Osteoblast (primary cell): ENCODE measurements at regions not wholly inside any gene's neighbourhood (a gene's known extent, or its start where the extent isn't known, plus 50 kb on each side); places are given as distances from the start of the nearest gene placed in this dataset.

ENCODE experiments used
- DNase-seq: peaks from one replicate; pipeline ENCODE4 v3.0.0; 2011; ENCODE audit warnings: low spot score, mixed read lengths; ENCODE audit not compliant: insufficient read length; ENCODE audit errors: missing footprints
- H2AFZ ChIP-seq: 2 replicates; pipeline ENCODE4 v1.6.0; 2011; ENCODE audit warnings: mild to moderate bottlenecking, low read length
- H3K27ac ChIP-seq: 2 replicates; pipeline ENCODE4 v1.5.1; 2011; ENCODE audit warnings: mild to moderate bottlenecking, low read depth, low read length, moderate library complexity
- H3K27me3 ChIP-seq: 2 replicates; pipeline ENCODE4 v1.6.0; 2012; ENCODE audit warnings: mild to moderate bottlenecking, control low read depth, inconsistent platforms, low read length, moderate library complexity; ENCODE audit not compliant: insufficient read depth
- H3K36me3 ChIP-seq: 2 replicates; pipeline ENCODE4 v1.5.1; 2011; ENCODE audit warnings: mild to moderate bottlenecking, low read length, control low read depth, moderate library complexity; ENCODE audit not compliant: insufficient read depth
- H3K4me1 ChIP-seq: 2 replicates; pipeline ENCODE4 v1.5.1; 2011; ENCODE audit warnings: mild to moderate bottlenecking, low read length, control low read depth, moderate library complexity; ENCODE audit not compliant: insufficient read depth
- H3K4me2 ChIP-seq: 2 replicates; pipeline ENCODE4 v1.6.0; 2011; ENCODE audit warnings: mild to moderate bottlenecking, low read length; ENCODE audit not compliant: insufficient read depth
- H3K4me3 ChIP-seq: fragments of 200-600 bp; sonication (generic); 3 replicates; pipeline ENCODE4 v1.5.1; 2012; ENCODE audit warnings: mild to moderate bottlenecking, low read length, inconsistent platforms; ENCODE audit not compliant: insufficient read depth
- H3K79me2 ChIP-seq: 2 replicates; pipeline ENCODE4 v1.6.0; 2012; ENCODE audit warnings: mild to moderate bottlenecking, low read length, control low read depth, inconsistent platforms; ENCODE audit not compliant: insufficient read depth
- H3K9me3 ChIP-seq: 2 replicates; pipeline ENCODE4 v1.5.1; 2011; ENCODE audit warnings: low read depth, low read length, control low read depth
- H4K20me1 ChIP-seq: 2 replicates; pipeline ENCODE4 v1.6.0; 2012; ENCODE audit warnings: mild to moderate bottlenecking, low read length, control low read depth; ENCODE audit not compliant: insufficient read depth
- CTCF ChIP-seq: IDR thresholded peaks from 2 replicates; pipeline ENCODE4 v1.5.1; 2011; ENCODE audit warnings: mild to moderate bottlenecking, low read depth, low read length, moderate library complexity; ENCODE audit errors: extremely low read depth

GRCh38 chr20:11168026-11168425 is 494.2 kb upstream of the JAG1 start:
- Histone ChIP-seq H2AFZ (no peak overlapping the region), H3K27me3 (no peaks in the 10 kb centered on the region), H3K4me3 (no peak overlapping the region), H4K20me1 (no peaks in the 10 kb centered on the region), H3K4me1 (peaks cover 9% of the 10 kb centered on the region), H3K4me2 (no peak overlapping the region), H3K36me3 (no peaks in the 10 kb centered on the region), H3K79me2 (no peaks in the 10 kb centered on the region), H3K27ac (no peak overlapping the region), H3K9me3 (no peaks in the 10 kb centered on the region)
- no peak for TF ChIP-seq CTCF
- DNase-seq, result no peak

GRCh38 chr20:11170025-11170424 is 496.2 kb upstream of the JAG1 start:
- Histone ChIP-seq H2AFZ (no peak overlapping the region), H4K20me1 (no peaks in the 10 kb centered on the region), H3K4me3 (no peak overlapping the region), H3K79me2 (no peaks in the 10 kb centered on the region), H3K36me3 (no peaks in the 10 kb centered on the region), H3K4me1 (peaks cover 9% of the 10 kb centered on the region), H3K27ac (peak overlapping the region; percentile 25), H3K4me2 (no peak overlapping the region), H3K9me3 (no peaks in the 10 kb centered on the region), H3K27me3 (no peaks in the 10 kb centered on the region)
- DNase-seq, result peak; percentile 42
- TF ChIP-seq CTCF, result no peak

- Histone ChIP-seq H3K9me3 (no peaks in the 10 kb centered on the region), H3K27me3 (no peaks in the 10 kb centered on the region), H3K4me1 (peaks cover 9% of the 10 kb centered on the region), H3K4me2 (peak overlapping the region; percentile 50), H3K27ac (no peak overlapping the region), H3K4me3 (no peak overlapping the region), H4K20me1 (no peaks in the 10 kb centered on the region), H2AFZ (no peak overlapping the region), H3K36me3 (no peaks in the 10 kb centered on the region), H3K79me2 (no peaks in the 10 kb centered on the region)
- TF ChIP-seq CTCF, result no peak
- DNase-seq, result peak; percentile 29
These were observed 496.8 kb upstream of the JAG1 start for GRCh38 chr20:11170565-11170964.

GRCh38 chr20:11172881-11173280 is 499.1 kb upstream of the JAG1 start:
- DNase-seq, result no peak
- H2AFZ ChIP-seq, result no peak overlapping the region
- H3K4me3 ChIP-seq, result no peak overlapping the region
- no peaks in the 10 kb centered on the region for H3K36me3 ChIP-seq
- no peak overlapping the region for H3K27ac ChIP-seq
- H3K27me3 ChIP-seq, result no peaks in the 10 kb centered on the region
- H4K20me1 ChIP-seq, result no peaks in the 10 kb centered on the region
- peaks cover 9% of the 10 kb centered on the region for H3K4me1 ChIP-seq
- H3K4me2 ChIP-seq, result no peak overlapping the region
- no peaks in the 10 kb centered on the region for H3K79me2 ChIP-seq
- no peak for TF ChIP-seq CTCF
- no peaks in the 10 kb centered on the region for H3K9me3 ChIP-seq
